Left ventricle myocardium inferior (tissue), 1 donor: ENCODE measurements at regions not wholly inside any gene's neighbourhood (a gene's known extent, or its start where the extent isn't known, plus 50 kb on each side); places are given as distances from the start of the nearest gene placed in this dataset.

Experiments
- DNase-seq: peaks from one replicate; pipeline ENCODE4 v3.0.0-alpha.2; 2020
- H3K27ac ChIP-seq: fragments of 200-600 bp; replicated peaks from 2 replicates; pipeline ENCODE4 v1.8.0; 2021
- H3K27me3 ChIP-seq: fragments of 200-600 bp; 2 replicates; pipeline ENCODE4 v1.8.0; 2021; ENCODE audit warnings: low read depth
- H3K36me3 ChIP-seq: fragments of 200-600 bp; 2 replicates; pipeline ENCODE4 v1.8.0; 2021
- H3K4me1 ChIP-seq: fragments of 200-600 bp; 2 replicates; pipeline ENCODE4 v1.8.0; 2021
- H3K4me3 ChIP-seq: fragments of 200-600 bp; 2 replicates; pipeline ENCODE4 v1.8.0; 2021; ENCODE audit warnings: mild to moderate bottlenecking, moderate library complexity
- H3K9me3 ChIP-seq: fragments of 200-600 bp; replicated peaks from 2 replicates; pipeline ENCODE4 v1.8.0; 2021
- intact Hi-C: fragments of 100-400 bp; cut with micrococcal nuclease; formaldehyde crosslinking; loops from one replicate; pipeline ENCODE4 v1.11.0; 2022
- TF ChIP-seq, protein P1 (sequence below): fragments of 200-600 bp; IDR thresholded peaks from 2 replicates; pipeline ENCODE4 v1.8.0; 2021; ENCODE audit warnings: antibody characterized with exemption, mild to moderate bottlenecking, borderline replicate concordance
- donor health status: DM: no; HTN: yes; CAD: no; lungs with severe emphysema.

GRCh38 chr2:8138525-8138922 lies 543.3 kb upstream of the ID2 start:
- Histone ChIP-seq H3K9me3 (no peaks in the 10 kb centered on the region), H3K36me3 (no peaks in the 10 kb centered on the region), H3K4me3 (no peak overlapping the region), H3K27ac (peak overlapping the region; percentile 80), H3K4me1 (peaks cover 27% of the 10 kb centered on the region), H3K27me3 (no peaks in the 10 kb centered on the region)
- TF ChIP-seq, protein P1, sequence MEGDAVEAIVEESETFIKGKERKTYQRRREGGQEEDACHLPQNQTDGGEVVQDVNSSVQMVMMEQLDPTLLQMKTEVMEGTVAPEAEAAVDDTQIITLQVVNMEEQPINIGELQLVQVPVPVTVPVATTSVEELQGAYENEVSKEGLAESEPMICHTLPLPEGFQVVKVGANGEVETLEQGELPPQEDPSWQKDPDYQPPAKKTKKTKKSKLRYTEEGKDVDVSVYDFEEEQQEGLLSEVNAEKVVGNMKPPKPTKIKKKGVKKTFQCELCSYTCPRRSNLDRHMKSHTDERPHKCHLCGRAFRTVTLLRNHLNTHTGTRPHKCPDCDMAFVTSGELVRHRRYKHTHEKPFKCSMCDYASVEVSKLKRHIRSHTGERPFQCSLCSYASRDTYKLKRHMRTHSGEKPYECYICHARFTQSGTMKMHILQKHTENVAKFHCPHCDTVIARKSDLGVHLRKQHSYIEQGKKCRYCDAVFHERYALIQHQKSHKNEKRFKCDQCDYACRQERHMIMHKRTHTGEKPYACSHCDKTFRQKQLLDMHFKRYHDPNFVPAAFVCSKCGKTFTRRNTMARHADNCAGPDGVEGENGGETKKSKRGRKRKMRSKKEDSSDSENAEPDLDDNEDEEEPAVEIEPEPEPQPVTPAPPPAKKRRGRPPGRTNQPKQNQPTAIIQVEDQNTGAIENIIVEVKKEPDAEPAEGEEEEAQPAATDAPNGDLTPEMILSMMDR, result no peak
- intact Hi-C loops, result no loop called here
- DNase-seq, result no peak

GRCh38 chr2:8138923-8139667 lies 542.8 kb upstream of the ID2 start:
- Histone ChIP-seq H3K9me3 (no peaks in the 10 kb centered on the region), H3K36me3 (no peaks in the 10 kb centered on the region), H3K27me3 (no peaks in the 10 kb centered on the region), H3K27ac (peak overlapping the region; percentile 80), H3K4me3 (no peak overlapping the region), H3K4me1 (peaks cover 21% of the 10 kb centered on the region)
- intact Hi-C loops, result no loop called here
- TF ChIP-seq, protein P1, result no peak
- no peak for DNase-seq

DNA sequence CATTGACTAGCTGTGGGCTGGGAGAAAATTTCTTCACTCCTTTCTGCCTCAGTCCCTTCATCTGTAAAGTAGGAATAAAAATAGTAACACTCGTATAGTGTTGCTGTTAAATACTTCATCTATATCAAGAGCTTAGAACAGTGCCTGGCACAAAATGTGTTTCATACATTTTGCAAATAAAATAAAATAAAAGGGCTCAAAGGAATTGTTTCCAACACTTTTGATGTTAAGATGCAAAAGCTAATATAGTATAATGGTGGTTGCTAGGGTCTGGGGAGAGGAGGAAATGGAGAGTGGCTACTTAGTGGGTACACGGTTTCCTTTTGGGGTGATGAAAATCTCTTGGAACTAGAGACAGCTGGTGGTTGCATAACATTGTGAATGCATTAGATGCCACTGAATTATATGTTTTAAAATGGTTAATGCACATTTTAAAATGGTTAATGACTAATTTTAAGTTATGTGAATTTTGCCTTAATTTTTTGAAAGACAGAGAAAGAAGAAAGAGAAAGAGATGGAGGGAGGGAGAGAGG lies 542.1 kb upstream of the ID2 start:
- Histone ChIP-seq H3K27me3 (no peaks in the 10 kb centered on the region), H3K27ac (peak overlapping the region; percentile 80), H3K4me3 (no peak overlapping the region), H3K36me3 (no peaks in the 10 kb centered on the region), H3K9me3 (no peaks in the 10 kb centered on the region), H3K4me1 (peaks cover 15% of the 10 kb centered on the region)
- intact Hi-C loops, result no loop called here
- TF ChIP-seq, protein P1, result no peak
- no peak for DNase-seq

DNA sequence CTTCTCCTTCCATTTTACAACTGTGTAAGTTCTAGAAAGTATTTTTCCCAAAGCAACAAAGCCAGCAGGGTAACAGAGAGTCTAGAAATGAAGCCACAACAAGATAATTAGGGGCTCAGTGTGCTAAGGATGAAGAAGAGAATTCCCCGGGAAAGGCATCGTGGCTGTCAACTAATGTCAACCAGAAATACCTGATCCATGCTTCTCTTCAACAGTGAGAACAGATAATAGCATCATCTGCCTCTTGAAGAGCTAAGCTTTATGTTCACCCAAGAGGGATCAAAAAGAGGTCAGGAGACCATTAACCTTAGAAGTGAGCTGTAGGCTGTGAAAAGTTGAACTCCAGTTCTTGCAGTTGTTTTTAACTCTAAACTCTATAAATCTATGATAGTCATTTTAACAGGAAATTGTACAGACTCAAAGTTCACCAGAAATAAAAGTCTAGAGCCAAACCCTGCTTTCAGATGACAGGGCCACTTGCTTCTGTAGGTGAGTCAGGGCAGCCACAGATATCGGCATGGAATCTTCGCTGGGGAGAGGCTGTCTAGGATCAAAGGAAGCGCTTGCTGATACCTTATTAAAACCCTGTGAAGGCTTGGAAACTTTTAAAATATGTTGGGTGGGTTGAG lies 540.7 kb upstream of the ID2 start:
- H3K4me3 ChIP-seq, result no peak overlapping the region
- TF ChIP-seq, protein P1, result no peak
- no peaks in the 10 kb centered on the region for H3K36me3 ChIP-seq
- no peaks in the 10 kb centered on the region for H3K27me3 ChIP-seq
- intact Hi-C loops, result no loop called here
- no peak for DNase-seq
- H3K27ac ChIP-seq, result no peak overlapping the region
- peaks cover 12% of the 10 kb centered on the region for H3K4me1 ChIP-seq
- no peaks in the 10 kb centered on the region for H3K9me3 ChIP-seq

GRCh38 chr2:8141780-8142179 lies 540.1 kb upstream of the ID2 start:
- DNase-seq, result no peak
- no peak overlapping the region for H3K4me3 ChIP-seq
- peaks cover 14% of the 10 kb centered on the region for H3K4me1 ChIP-seq
- intact Hi-C loops, result no loop called here
- no peak overlapping the region for H3K27ac ChIP-seq
- H3K36me3 ChIP-seq, result no peaks in the 10 kb centered on the region
- H3K9me3 ChIP-seq, result no peaks in the 10 kb centered on the region
- TF ChIP-seq, protein P1, result no peak
- no peaks in the 10 kb centered on the region for H3K27me3 ChIP-seq
